Sciatic nerve (tissue), 2 donors: ENCODE measurements at regions not wholly inside any gene's neighbourhood (a gene's known extent, or its start where the extent isn't known, plus 50 kb on each side); places are given as distances from the start of the nearest gene placed in this dataset.

ENCODE experiments used
- ATAC-seq: fragments of 200-7000 bp; cut with Tn5 transposase; one replicate; pipeline ENCODE4 v1.9.1; 2020; ENCODE audit warnings: mild to moderate bottlenecking, moderate library complexity
- DNase-seq: peaks from one replicate; pipeline ENCODE4 v3.0.0-alpha.2; 2020; ENCODE audit warnings: low spot score
- intact Hi-C: fragments of 100-400 bp; cut with DNase I; formaldehyde crosslinking; loops from one replicate; pipeline ENCODE4 v1.14.2; 2022
- donor health status: DM: no; HTN: no; CAD: no.
- donor health status: DM: no; HTN: no; CAD: no.

DNA sequence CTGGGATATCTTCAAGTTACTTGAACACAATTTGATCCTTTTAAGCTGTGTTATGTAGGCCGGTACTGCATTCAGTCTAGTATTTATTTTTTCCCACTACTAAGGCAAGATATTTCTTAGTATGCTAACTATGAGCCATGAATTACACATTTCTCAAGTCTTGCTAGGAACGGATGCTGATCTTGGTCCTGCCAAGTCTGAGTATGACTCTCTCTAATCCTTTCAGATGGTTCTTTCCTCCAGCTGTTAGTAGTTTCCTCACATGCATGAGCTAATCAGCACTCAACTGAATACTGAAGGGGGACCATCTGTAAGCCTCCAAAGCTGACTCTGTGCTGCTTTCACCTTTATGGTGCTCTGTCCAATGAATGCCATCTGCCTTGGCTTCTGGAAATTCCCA, 460.3 kb downstream of the KCTD12 start:
- peak; percentile 68 for ATAC-seq
- DNase-seq = no peak

DNA sequence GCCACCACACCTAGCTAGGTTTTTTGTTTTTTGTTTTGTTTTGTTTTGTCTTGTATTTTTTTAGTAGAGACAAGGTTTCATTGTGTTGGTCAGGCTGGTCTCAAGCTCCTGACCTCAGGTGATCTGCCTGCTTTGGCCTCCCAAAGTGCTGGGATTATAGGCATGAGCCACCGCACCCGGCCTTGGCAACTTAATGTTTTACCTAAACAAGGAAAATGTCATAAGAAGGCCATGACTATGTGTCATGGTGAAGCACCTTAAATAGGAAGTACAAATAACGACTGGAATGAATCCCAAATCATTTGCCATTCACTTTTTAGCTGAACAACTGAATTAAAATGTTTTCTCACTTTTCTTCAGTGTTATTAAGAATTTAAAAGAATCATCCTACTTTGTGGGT, 465.2 kb downstream of the KCTD12 start:
- intact Hi-C loops = no loop called here
- no peak for ATAC-seq
- DNase-seq = no peak

More for the DNA sequence above, 460.3 kb downstream of the KCTD12 start:
- intact Hi-C loops = no loop called here

DNA sequence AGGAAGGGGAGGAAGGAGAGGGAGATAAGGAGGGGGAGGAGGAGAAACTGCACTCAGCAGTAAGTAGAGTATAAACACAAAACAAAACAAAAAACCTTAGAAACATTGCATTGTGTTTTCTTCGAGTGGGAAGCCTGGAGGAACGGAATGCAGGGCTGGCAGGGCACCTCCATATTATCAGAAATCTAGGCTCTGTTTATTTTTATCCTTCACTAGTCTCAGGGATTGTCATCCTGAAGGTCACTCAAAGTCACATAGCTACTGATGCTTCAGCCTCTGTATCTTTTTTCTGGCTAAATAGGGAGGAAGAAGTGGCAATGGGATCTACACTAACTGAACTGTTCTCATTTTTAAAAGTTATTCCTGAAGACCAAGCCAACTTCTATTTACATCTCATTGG, 467.8 kb downstream of the KCTD12 start:
- intact Hi-C loops = no loop called here
- no peak for ATAC-seq
- DNase-seq = no peak

DNA sequence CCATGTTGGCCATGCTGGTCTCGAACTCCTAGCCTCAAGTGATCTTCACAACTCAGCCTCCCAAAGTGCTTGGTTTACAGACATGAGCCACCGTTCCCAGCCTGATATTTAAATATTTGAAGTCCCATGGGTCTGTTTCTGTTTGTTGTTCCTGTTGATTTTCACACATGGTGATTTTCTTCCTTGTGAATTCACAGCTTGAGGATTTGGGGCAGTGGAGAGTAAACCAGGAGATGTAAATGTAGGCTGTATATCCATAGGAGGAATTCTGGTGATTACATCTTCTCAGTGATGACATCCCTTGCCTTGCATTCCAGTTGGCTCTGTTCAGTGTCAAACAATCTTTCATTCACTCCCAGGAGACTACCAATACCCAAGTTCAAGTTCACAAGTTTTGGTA, 471.9 kb downstream of the KCTD12 start:
- intact Hi-C loops = no loop called here
- ATAC-seq (no peak), DNase-seq (no peak)

DNA sequence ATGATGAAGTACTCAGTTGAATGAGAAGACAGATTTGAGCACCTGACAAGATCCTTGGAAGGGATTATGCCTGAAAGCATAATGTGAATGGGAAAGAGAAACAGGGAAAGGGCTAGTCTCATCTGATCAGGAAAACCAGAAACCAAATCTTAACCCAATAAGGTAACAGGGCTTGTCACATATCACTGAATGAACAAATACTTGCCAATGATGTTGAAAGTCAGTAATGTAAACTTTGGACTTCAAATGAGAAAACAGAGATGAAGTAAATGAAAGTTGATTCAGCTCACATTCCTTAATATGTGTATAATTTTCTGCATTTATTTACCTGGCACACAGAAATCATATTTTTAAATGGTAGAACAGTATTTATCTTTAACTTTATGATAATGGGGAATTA, 480.0 kb downstream of the KCTD12 start:
- DNase-seq (no peak), ATAC-seq (no peak)
- intact Hi-C loops = no loop called here

DNA sequence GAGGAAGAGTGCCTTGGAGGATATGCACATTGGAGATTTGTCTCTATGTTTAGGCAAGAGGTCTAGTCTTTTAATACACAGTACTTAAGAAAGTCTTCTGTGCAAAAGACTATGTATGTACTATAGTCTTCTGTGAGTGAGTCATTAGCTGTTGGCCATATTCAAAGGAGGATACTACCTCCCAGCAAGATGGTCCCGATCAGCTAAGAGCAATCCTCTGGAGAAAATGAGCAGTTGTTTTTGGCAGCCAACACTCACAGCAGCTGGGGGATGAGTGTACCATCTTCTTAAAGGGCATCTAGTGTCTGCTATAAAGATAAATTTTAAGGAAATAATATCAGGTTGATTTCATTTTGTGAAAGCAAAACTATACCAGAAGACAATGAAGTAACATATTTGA, 487.8 kb downstream of the KCTD12 start:
- no peak for ATAC-seq
- intact Hi-C loops = no loop called here
- DNase-seq = no peak

DNA sequence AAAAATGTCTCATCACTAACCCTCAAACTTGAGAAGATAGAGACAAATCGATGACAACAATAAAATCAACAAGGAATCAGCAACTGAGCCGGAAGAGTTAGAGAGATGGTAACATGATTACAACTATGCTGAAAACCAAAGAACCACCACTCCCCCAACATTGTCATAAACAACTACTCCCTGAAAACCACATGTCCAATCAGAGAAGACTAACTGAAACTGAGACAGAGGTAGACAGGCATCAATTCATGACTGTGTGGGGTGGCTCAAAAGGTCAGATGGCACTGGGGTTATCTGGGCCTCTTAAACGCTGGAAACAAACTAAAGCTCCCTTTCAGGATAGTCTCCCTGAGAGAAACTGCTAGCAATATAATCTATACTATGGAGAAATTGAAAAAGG, 488.8 kb downstream of the KCTD12 start:
- ATAC-seq (no peak), DNase-seq (no peak)
- intact Hi-C loops = no loop called here

DNA sequence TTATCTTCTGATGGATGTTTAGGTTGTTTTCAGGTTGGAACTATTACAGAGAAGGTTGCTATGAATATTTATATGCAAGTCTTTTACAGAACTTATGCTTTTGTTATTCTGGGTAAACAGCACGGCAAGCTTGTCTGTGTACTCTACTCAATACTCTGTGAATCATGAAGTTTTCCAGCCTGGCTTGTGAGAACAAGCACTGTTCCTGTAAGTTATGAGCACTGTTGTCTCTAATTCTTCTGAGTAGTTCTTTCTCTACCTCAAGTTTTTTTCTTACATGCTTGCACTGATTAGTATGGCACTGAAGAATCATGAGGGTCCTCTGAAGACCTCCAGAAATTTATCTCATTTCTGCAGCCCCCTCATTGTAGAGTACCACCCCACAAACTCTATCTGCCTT, 496.9 kb downstream of the KCTD12 start:
- no peak for ATAC-seq
- intact Hi-C loops = no loop called here
- no peak for DNase-seq

DNA sequence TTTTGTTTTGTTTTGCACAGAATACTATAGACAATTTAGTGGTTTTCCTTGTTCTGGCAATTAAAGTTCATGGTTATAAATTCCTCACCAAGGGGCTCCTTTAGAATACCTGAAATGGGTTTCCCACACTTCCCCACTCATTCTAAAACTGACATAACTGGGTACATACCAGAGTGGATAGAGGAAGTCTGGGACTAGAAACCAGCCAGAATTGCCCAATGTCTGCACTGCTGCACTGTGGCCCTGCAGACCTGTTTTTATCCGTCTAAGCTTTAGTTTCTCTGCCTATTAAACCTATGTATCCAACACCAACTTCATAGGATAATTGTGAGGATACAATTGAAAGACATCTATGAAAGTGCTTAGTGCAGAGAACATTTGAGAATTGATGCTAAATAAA, 498.6 kb downstream of the KCTD12 start:
- DNase-seq (no peak), ATAC-seq (peak; percentile 52)
- intact Hi-C loops = no loop called here

DNA sequence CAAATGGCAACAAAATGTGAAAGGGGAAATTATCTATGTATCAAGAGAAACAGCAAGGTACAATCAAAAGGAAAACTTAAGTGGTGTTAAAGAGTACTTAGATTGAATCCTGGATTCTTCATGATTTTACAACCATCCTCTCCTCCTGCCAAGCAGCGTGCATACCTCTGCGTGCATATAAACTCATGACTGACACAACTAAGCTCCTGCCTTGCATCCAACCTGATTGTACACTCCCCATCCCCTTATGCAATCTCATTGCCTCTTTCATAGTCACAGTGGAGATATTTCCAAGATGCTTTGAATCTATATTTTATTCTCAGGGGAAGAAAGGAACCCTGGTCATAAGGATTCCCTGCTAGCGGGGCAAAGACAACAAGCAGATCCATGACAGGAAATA, 499.9 kb downstream of the KCTD12 start:
- ATAC-seq (no peak), DNase-seq (no peak)
- intact Hi-C loops = no loop called here

DNA sequence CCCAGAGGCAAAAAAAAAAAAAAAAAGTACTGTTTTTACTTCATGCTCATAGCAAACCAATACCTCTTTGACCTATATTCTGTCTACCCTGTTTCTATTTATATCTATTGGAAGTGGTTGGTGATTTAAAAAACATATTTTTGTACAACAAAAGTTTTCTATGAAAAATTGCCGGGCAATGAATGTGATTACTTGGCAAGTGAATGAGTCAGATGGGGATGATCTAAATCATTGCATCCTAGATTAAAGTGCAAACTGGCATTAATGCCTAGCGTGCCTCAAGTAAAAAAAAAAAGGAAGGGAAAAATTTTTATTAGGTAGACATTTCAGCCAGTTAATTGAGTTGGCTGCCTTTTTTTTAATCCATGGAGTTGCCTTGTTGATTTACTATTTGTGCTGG, 500.6 kb downstream of the KCTD12 start:
- ATAC-seq (no peak), DNase-seq (no peak)
- intact Hi-C loops = no loop called here

DNA sequence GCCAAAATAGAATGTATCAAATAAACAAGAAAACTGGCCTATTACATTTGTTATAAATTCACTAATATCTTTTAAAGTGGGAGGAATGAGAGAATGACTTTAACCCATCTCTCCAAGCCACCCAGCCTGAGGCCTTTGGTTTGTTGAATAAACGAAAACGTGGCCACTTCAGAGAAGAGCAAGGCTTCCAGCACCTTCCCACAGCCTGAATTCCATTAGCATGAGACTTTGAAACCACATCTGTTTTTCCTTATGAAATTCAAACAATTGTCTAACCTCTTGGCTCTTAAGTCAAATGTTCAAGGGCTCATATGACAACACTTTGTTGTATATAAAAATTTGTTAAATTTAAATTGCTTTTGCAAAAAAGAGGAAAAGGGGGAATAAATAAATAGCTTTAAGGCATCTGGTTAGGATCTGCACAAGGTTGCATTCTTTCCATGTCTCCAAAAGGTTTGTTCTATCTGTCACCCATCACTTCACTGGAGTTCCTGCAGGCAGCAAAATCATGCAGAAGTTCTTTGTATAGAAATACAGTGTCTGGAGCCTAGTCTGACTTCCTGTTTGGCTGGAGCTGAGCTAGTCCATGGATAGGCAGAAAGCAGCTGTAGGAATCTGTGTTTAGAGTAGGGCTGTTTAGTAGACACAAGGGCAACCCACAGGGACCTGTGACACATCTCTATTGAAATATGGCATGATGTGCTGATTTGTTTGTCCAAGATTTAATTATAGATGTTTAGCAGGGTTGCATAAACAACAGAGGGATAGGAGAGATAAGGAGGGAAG, 502.3 kb downstream of the KCTD12 start:
- ATAC-seq (peak; percentile 74), DNase-seq (no peak)
- intact Hi-C loops = no loop called here

DNA sequence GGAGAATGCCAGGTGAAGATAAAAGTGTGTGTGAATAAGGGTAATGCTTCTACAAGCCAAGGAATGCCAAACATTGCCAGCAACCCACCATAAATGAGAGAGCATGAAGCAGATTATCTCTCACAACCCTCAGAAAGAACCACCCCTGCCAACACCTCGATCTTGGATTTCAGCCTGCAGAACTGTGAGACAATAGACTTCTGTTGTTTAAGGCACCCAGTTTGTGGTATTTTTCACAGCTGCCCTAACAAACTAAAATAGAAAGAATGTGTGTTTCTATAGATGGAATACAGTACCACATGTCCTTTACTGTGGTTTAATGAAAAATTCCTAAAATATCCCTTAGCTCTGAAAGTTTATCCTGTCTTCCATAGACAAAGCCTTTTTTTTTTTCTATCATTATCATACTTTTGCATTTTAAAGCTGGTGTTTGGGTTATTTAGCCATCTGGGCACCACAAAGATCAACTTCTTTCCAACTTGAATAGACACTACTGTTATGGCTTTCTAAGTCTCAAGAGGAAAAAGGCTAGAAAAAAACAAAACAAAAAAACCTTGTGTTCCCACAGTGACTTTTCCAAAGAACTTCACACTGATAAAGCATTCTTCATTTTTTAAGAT, 505.6 kb downstream of the KCTD12 start:
- DNase-seq (no peak), ATAC-seq (no peak)
- intact Hi-C loops = no loop called here

DNA sequence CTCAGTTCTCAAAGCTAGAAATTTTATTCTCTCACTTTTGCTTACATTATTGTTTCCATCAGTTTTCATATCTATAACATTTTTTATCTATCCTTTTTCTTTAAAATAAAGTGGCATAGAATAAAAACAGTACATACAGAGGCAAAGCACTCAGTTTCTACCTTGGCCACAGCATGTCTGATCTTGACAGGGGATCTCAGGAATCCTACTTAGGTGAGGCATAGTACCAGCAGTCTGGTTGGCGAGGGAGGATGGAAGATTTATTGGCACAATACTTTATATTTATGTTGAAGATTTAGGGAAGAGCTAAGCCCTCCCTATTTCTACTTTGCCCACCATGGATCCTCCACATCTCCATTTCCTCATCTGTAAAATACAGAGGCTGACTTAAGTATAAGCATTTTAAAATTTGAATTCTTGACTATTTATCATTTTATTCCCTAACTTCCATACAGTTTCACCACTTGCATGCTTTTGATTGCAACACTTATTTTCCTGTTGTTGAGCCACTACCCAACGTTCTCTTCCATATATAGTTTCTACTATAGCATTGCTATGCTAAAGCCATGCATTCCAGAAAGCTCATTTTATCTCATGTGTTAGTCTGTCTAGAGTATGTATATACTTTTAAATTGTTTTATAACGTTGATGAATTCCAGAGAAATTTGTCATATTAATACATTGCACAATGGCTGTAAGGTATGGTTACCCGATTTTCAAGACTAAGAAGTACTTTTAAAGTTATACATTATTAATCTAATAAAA, 506.7 kb downstream of the KCTD12 start:
- DNase-seq = no peak
- no peak for ATAC-seq
- intact Hi-C loops = no loop called here

DNA sequence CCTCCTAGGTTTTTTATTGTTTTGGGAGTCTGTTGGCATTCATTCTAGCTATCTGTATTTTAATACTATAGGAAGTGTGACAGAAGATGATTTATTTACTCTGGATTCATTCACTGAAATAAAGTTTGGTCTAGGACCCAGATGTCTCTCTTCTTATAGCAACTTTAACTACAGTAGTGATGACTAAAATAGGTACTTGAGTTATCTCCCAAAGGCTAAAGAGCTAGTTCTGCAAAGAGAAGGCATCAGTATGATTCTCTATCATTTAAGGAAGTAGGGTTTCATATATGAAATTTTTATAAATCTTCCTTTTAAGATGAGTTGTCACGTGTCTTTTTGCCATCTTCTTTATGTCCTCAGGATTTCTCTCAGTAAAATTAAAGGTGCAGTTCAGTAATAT, 507.4 kb downstream of the KCTD12 start:
- DNase-seq = no peak
- intact Hi-C loops = no loop called here

DNA sequence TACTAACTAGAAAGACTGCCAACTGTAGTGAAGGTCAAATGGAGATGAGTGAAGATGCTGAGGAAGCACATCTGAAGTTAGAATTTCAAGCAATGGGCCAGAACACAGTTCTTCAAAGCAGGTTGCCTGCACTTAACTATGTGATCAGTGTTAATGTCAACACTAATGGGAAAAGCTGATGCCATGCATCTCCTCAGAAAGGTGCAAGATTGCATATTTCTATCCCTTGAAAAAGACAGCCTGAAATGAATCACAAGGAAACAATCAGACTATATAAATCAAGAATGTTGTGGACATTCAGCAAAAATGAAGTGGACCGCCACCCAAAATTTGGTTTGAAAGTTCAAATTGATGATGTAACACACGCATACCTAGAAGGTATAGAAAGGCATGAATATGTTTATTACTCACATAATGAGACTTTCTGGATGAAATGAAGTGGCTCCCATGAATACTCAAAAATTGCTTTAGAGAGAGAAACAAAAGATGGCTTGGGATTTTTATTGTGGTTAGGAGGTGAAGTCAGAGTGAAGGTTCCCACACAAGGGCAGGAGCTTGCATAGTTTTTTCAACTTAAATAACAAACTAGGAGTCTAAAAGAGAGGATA, 522.4 kb downstream of the KCTD12 start:
- ATAC-seq (no peak), DNase-seq (no peak)
- intact Hi-C loops = no loop called here

More for the DNA sequence above, 507.4 kb downstream of the KCTD12 start:
- no peak for ATAC-seq

DNA sequence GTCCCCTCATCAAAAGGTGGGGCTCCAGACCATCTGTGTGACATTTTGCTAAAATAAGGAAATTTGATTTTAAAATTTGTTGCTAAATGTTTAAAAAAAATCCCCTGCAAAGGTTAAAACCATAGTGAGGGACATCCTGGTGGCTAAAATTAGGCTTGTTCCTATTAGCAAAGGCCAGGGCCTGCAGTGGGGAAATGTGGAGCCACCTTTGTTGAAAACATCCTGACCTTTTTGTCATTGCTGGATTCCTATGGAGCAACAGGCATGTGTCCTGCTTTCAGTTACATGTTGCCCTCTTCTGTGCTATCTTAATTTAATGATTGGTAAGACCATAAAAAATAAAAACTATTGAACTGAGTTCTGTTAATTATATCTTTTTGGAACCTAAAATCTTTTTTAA, 524.3 kb downstream of the KCTD12 start:
- DNase-seq (no peak), ATAC-seq (no peak)
- intact Hi-C loops = no loop called here

DNA sequence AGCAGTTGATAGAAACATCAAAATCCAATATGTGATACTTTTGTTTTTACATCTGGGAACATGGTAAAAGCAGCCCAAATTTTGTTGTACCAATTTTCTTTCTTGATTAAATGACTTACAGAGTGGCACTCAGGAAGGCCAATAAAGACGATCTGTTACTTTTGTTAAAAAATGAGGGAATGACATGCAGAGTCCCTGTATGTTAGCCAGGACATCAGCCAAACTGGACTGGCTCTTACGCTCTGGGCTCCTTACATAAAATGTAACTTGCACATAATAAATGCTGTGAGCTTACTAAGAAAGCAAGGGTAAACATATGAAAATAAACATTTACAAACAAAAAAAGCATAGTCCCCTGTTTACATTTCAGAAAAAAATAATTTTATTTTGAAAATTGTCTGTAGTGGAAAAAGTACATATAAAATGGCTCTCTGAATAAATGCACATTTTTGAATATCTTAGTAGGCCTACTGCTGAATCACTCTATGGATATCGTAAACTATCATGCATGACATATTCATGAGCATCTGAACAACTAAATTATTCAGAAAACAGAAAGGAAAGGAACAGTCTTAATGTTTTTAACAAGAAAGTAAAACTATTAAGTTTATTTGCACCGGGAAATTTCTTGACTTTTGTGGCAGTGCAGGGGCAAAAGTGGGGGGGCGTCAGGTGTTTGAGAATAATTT, 534.5 kb downstream of the KCTD12 start:
- intact Hi-C loops = no loop called here
- DNase-seq (no peak), ATAC-seq (no peak)

DNA sequence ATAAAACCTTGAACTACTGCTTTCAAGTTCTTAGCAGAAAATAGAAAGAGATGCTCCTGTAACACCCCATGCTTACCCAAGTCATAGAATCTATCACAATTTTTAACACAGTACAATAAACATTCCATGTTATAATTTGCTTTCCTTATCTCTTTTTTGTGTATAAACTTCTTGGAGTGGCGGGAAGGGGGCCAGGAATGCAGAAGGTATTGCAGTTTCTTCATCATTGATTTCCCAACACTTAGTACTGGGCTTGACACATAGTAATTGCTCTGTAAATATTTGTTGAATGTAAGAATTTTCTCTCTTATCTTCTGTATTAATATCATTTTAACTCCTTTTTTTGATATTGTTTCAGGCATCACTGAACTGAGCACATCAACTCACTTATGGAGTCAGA, 535.8 kb downstream of the KCTD12 start:
- intact Hi-C loops = no loop called here
- ATAC-seq (no peak), DNase-seq (no peak)
